ENCODE measurements at regions not wholly inside any gene's neighbourhood (a gene's known extent, or its start where the extent isn't known, plus 50 kb on each side); places are given as distances from the start of the nearest gene placed in this dataset.

- no peak for TF ChIP-seq CTCF (IDR thresholded peaks at IDR 0.05)
- peak; percentile 37 for ATAC-seq (ENCODE audit: low FRiP score)
Measured at GRCh38 chr16:5604770-5605169, 507.2 kb upstream of the EEF2KMT start.

GRCh38 chr16:5603836-5604235 is 506.2 kb upstream of the EEF2KMT start:
- TF ChIP-seq CTCF (IDR thresholded peaks at IDR 0.05), result no peak
- no peak for DNase-seq (ENCODE audit: low spot score)
- no peak for ATAC-seq (ENCODE audit: low FRiP score)

More at GRCh38 chr16:5604770-5605169, 507.2 kb upstream of the EEF2KMT start:
- DNase-seq (ENCODE audit: low spot score), result no peak

- ATAC-seq (ENCODE audit: low FRiP score) (no peak), DNase-seq (ENCODE audit: low spot score) (no peak)
- TF ChIP-seq CTCF (IDR thresholded peaks at IDR 0.05), result no peak
Measured at GRCh38 chr16:5601957-5602356, 504.4 kb upstream of the EEF2KMT start.

- TF ChIP-seq CTCF (IDR thresholded peaks at IDR 0.05), result no peak
- no peak for DNase-seq (ENCODE audit: low spot score)
Measured at GRCh38 chr16:5598793-5599192, 501.2 kb upstream of the EEF2KMT start.

DNA sequence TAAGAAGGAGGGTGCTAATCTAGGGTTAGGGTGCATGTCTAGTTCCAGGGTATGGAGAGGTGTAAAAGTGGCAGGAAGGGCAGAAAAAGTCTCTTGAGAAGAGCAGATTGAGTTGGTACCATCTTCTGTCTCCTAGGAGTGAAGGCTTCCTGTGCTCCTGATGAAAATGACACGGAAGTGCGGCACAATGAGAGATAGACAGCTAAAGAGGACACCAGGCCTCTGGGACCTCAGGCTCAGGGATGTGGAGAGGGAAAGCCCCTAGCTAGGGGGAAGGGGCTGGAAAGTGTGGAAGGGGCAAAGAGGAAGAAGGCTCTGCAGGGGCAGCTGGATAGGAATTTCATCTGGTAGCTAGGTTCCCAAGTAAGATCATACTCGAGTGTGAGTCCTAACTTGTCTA is 498.3 kb upstream of the EEF2KMT start:
- no peak for DNase-seq (ENCODE audit: low spot score)
- ATAC-seq (ENCODE audit: low FRiP score), result no peak
- TF ChIP-seq CTCF (IDR thresholded peaks at IDR 0.05), result no peak

More at GRCh38 chr16:5598793-5599192, 501.2 kb upstream of the EEF2KMT start:
- peak; percentile 89 for ATAC-seq (ENCODE audit: low FRiP score)

DNA sequence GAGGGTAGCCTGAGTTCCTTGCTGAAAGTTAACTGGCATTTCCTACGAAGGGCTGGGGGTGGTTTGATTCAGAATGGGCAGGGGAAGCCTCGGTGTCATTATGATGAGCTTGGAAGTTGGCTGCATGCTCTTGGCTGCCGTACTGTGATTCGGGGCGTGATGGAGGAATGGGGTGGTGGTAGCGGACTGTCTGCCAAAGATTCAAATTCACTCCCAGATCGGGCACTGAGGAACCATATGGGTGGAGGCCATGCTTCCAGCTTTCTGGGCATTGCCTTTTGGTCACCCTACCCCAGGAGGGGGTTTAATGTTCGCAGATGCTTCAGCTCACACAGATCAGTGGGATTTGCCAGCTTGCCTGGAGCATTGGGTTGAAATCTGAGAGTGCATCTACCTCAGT is 492.8 kb upstream of the EEF2KMT start:
- TF ChIP-seq CTCF (IDR thresholded peaks at IDR 0.05), result no peak
- ATAC-seq (ENCODE audit: low FRiP score), result no peak
- no peak for DNase-seq (ENCODE audit: low spot score)

DNA sequence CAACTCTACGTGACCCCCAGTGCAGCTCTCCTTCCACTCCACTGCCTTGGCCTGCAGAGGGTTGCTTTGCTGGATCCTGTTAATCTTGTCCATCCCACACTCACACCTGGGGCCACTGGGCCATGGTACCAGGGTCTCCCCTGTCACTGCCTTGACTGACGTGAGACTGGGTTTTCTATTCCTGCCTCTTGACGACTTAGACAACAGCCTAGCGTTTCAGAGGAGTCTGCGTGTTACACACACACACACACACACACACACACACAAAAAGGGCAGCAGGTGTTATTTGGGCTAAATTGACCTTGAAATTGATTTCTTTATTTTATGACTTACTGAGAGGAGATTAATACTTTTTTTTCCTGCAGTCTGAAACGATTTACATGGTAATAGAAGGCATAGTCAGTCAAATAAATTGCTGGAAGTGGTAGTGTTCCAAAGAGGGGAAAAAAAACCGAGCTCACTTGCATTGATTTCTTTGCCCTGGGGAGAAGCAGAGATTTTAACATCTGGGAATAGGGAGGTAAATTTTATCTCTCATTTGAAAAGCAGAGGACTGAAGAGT is 492.3 kb upstream of the EEF2KMT start:
- ATAC-seq (ENCODE audit: low FRiP score), result no peak
- TF ChIP-seq CTCF (IDR thresholded peaks at IDR 0.05), result no peak
- no peak for DNase-seq (ENCODE audit: low spot score)
